OCI-LY3 (cell line): ENCODE measurements at regions not wholly inside any gene's neighbourhood (a gene's known extent, or its start where the extent isn't known, plus 50 kb on each side); places are given as distances from the start of the nearest gene placed in this dataset.

Experiments used
- CTCF ChIP-seq: fragments of 200-600, 300-600 bp; sonication (generic); IDR thresholded peaks from 2 replicates; pipeline ENCODE4 v1.5.1; 2014; ENCODE audit warnings: antibody characterized with exemption, low read length, low read depth
- EZH2phosphoT487 ChIP-seq: fragments of 200-600 bp; shearing (Covaris generic); IDR thresholded peaks from 2 replicates; pipeline ENCODE4 v1.6.1; 2018; ENCODE audit warnings: antibody characterized with exemption, mixed run types, low read depth

GRCh38 chr6:50995036-50995435 is 176.4 kb downstream of the TFAP2B start:
- TF ChIP-seq CTCF (no peak), EZH2phosphoT487 (no peak)
